CD4-positive, alpha-beta T cell (primary cell): ENCODE measurements at regions not wholly inside any gene's neighbourhood (a gene's known extent, or its start where the extent isn't known, plus 50 kb on each side); places are given as distances from the start of the nearest gene placed in this dataset.

Experiments used
- ATAC-seq: fragments of 200-7000 bp; cut with Tn5 transposase; one replicate; pipeline ENCODE4 v1.10.0; 2022; ENCODE audit warnings: mild to moderate bottlenecking; ENCODE audit not compliant: poor library complexity
- CTCF ChIA-PET: fragments of 350-600 bp; sonication (Branson Sonifier 250); formaldehyde crosslinking; loops from one replicate; lab custom pipeline; 2021; ENCODE audit warnings: antibody characterized with exemption, inconsistent platforms; lab: Charles Lee
- POLR2A ChIA-PET: fragments of 350-600 bp; sonication (Branson Sonifier 250); formaldehyde crosslinking; loops from one replicate; lab custom pipeline; 2021; ENCODE audit warnings: antibody characterized with exemption, inconsistent platforms; lab: Charles Lee
- DNase-seq, 14 experiments: peaks; one replicate each; pipeline ENCODE4 v3.0.0-alpha.2; 2013 to 2020; ENCODE audit warnings: mixed read lengths in 2 of 14
- H3K27ac ChIP-seq, 2 donors: one replicate each; pipeline versions ENCODE4 v1.5.1 to v1.7.0; 2013; ENCODE audit warnings: low read length in 2 of 2, low read depth in 1 of 2, mild to moderate bottlenecking in 1 of 2
- H3K27me3 ChIP-seq, 2 experiments: 1 replicate in 1 of 2; 2 replicates in 1 of 2; pipeline versions ENCODE4 v1.6.1 to v1.7.0; 2013; ENCODE audit warnings: low read length in 2 of 2, control low read depth in 1 of 2, mild to moderate bottlenecking in 1 of 2, moderate library complexity in 1 of 2; ENCODE audit not compliant: insufficient read depth in 2 of 2, control insufficient read depth in 1 of 2
- H3K36me3 ChIP-seq: one replicate; pipeline ENCODE4 v1.6.1; 2013; ENCODE audit warnings: low read length, control low read depth; ENCODE audit not compliant: insufficient read depth
- H3K4me1 ChIP-seq: one replicate; pipeline ENCODE4 v1.6.1; 2013; ENCODE audit warnings: low read length, control low read depth; ENCODE audit not compliant: insufficient read depth
- H3K4me3 ChIP-seq: one replicate; pipeline ENCODE4 v1.5.1; 2013; ENCODE audit warnings: mild to moderate bottlenecking, low read length, moderate library complexity
- H3K9me3 ChIP-seq, 2 experiments: 1 replicate in 1 of 2; 2 replicates in 1 of 2; pipeline versions ENCODE4 v1.6.1 to v1.7.0; 2013; ENCODE audit warnings: low read length in 2 of 2, mild to moderate bottlenecking in 2 of 2, control low read depth in 1 of 2, moderate library complexity in 1 of 2; ENCODE audit not compliant: control insufficient read depth in 1 of 2, insufficient read depth in 1 of 2
- H3K27ac Mint-ChIP-seq: one replicate; pipeline ENCODE4 v1.8.0; 2020; ENCODE audit warnings: mixed read lengths
- H3K27me3 Mint-ChIP-seq: one replicate; pipeline ENCODE4 v1.8.0; 2021; ENCODE audit warnings: mixed read lengths
- H3K36me3 Mint-ChIP-seq: one replicate; pipeline ENCODE4 v1.8.0; 2021; ENCODE audit warnings: low read depth, mixed read lengths
- H3K4me1 Mint-ChIP-seq: one replicate; pipeline ENCODE4 v1.8.0; 2021; ENCODE audit warnings: low read depth, mixed read lengths
- H3K4me3 Mint-ChIP-seq: one replicate; pipeline ENCODE4 v1.8.0; 2020; ENCODE audit warnings: mild to moderate bottlenecking, mixed read lengths
- H3K9me3 Mint-ChIP-seq: one replicate; pipeline ENCODE4 v1.8.0; 2020; ENCODE audit warnings: mixed read lengths
- intact Hi-C, 2 experiments: fragments of 100-400 bp; cut with DNase I in 1 of 2; cut with micrococcal nuclease in 1 of 2; formaldehyde crosslinking; loops; one replicate each; pipeline versions ENCODE4 v1.15.1 to v1.9.0; 2023 to 2025; cut with DNase I, micrococcal nuclease
- TF ChIP-seq, protein P1 (sequence below): fragments of 200-600 bp; IDR thresholded peaks from one replicate; pipeline ENCODE4 v1.8.0; 2022; ENCODE audit warnings: antibody characterized with exemption, mild to moderate bottlenecking

DNA sequence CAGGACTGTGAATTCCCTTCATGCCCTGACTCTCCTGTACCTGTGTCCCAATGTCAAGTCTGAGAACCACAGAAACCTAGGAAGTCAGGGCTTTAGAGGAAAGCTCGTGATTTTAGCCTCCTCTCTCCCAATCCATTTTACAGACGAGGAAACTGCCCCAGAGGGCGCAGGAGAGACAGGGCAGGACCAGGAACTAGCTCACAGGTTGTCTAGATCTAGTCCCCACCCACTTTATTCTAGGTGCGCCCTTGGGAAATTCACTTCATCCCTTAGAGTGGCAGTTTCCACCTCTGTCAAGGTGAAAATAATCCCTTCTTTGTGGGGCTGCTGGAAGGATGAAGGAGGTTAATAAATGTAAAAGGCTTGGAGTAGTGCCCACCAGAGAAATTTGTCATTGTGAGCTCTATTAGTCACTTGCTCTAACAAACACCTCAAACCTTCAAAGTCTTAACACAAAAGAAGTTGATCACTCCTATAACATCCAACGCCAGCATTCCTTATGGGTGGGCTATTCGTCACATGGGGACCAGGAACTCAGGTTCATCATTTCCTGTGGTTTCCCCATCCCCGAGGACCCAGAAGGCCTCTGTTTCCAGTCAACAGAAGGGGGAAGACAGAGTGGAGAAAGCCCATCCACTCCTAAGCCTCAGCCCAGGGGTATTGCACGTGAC, 282.3 kb downstream of the XXYLT1 start:
- no peaks in the 10 kb centered on the region for H3K9me3 ChIP-seq
- no peaks in the 10 kb centered on the region for H3K4me1 Mint-ChIP-seq
- POLR2A ChIA-PET, result no interaction called here
- CTCF ChIA-PET, result no interaction called here
- no peak for DNase-seq
- no peak overlapping the region for H3K4me3 ChIP-seq
- H3K36me3 Mint-ChIP-seq, result no peaks in the 10 kb centered on the region
- TF ChIP-seq, protein P1, sequence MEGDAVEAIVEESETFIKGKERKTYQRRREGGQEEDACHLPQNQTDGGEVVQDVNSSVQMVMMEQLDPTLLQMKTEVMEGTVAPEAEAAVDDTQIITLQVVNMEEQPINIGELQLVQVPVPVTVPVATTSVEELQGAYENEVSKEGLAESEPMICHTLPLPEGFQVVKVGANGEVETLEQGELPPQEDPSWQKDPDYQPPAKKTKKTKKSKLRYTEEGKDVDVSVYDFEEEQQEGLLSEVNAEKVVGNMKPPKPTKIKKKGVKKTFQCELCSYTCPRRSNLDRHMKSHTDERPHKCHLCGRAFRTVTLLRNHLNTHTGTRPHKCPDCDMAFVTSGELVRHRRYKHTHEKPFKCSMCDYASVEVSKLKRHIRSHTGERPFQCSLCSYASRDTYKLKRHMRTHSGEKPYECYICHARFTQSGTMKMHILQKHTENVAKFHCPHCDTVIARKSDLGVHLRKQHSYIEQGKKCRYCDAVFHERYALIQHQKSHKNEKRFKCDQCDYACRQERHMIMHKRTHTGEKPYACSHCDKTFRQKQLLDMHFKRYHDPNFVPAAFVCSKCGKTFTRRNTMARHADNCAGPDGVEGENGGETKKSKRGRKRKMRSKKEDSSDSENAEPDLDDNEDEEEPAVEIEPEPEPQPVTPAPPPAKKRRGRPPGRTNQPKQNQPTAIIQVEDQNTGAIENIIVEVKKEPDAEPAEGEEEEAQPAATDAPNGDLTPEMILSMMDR, result no peak
- intact Hi-C loops, result no loop called here
- H3K27me3 Mint-ChIP-seq, result peaks cover 9% of the 10 kb centered on the region
- peaks cover 0 to 2% of the 10 kb centered on the region in 2 experiments for H3K27me3 ChIP-seq
- no peaks in the 10 kb centered on the region for H3K9me3 Mint-ChIP-seq
- H3K4me3 Mint-ChIP-seq, result no peak overlapping the region
- no peaks in the 10 kb centered on the region for H3K4me1 ChIP-seq
- no peak overlapping the region for H3K27ac Mint-ChIP-seq
- no peak overlapping the region for H3K27ac ChIP-seq
- ATAC-seq, result no peak
- no peaks in the 10 kb centered on the region for H3K36me3 ChIP-seq

DNA sequence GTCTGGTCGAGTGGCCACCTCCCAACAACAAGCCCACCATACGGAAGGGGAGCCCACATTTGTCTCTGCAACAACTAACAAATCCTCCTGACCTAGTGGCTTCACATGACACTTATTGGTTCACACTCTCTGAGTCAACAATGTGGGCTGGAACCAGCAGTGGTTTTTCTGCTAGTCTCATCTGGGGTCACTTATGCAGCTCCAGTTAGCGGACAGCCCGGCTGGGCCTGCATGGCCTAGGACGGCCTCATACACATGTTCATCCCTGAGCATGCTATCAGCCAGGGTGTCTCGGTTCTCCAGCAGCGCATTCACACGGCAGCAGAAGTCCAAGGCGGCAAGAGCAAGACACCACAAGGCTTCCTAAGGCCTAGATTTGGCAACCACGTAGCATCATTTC, 281.7 kb downstream of the XXYLT1 start:
- ChIA-PET CTCF (no interaction called here), POLR2A (no interaction called here)
- Histone ChIP-seq H3K9me3 (no peaks in the 10 kb centered on the region), H3K4me3 (no peak overlapping the region), H3K4me1 (no peaks in the 10 kb centered on the region), H3K36me3 (no peaks in the 10 kb centered on the region), H3K27ac (no peak overlapping the region), H3K27me3 (peaks cover 0 to 2% of the 10 kb centered on the region in 2 experiments)
- Mint-ChIP-seq H3K27ac (no peak overlapping the region), H3K9me3 (no peaks in the 10 kb centered on the region), H3K36me3 (no peaks in the 10 kb centered on the region), H3K27me3 (peaks cover 7% of the 10 kb centered on the region), H3K4me3 (no peak overlapping the region), H3K4me1 (no peaks in the 10 kb centered on the region)
- TF ChIP-seq, protein P1, result no peak
- ATAC-seq, result no peak
- intact Hi-C loops, result no loop called here
- DNase-seq, result no peak

DNA sequence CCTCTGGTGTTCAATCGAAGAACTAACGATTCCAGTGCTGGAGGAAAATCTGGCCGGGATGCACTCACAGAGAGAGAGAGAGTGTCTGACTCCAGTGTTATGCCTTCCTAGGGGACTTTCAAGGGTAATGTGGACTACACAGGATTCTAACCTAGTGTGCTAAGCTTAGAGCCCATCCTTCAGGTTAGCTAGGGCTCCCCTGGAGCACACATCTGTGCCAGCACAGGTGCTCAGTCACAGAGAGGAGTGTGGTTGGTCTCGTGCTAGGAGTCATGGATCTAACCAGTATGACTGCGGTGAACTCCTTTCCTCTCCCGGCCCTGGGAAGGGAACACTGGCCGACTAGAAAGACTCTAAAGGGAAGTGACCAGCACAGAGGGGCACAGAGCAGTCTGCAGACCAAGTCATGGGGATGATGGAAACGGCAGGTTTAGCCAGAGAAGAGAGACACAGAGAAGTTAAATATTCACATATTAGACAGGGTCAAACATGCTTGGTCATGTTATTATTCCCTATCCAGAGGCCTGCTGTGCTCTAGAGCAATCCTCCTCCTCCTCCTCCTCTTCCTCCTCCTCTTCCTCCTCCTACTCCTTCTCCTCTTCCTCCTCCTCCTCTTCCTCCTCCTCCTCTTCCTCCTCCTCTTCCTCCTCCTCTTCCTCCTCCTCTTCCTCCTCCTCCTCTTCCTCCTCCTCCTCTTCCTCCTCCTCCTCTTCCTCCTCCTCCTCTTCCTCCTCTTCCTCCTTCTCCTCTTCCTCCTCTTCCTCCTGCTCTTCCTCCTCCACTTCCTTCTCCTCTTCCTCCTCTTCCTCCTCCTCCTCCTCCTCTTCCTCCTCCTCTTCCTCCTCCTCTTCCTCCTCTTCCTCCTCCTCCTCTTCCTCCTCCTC, 280.3 kb downstream of the XXYLT1 start:
- Histone ChIP-seq H3K4me3 (no peak overlapping the region), H3K4me1 (no peaks in the 10 kb centered on the region), H3K27ac (no peak overlapping the region), H3K27me3 (peaks cover 0 to 2% of the 10 kb centered on the region in 2 experiments), H3K9me3 (no peaks in the 10 kb centered on the region), H3K36me3 (no peaks in the 10 kb centered on the region)
- intact Hi-C loops, result no loop called here
- H3K27ac Mint-ChIP-seq, result no peak overlapping the region
- no peaks in the 10 kb centered on the region for H3K9me3 Mint-ChIP-seq
- H3K36me3 Mint-ChIP-seq, result no peaks in the 10 kb centered on the region
- H3K27me3 Mint-ChIP-seq, result peaks cover 7% of the 10 kb centered on the region
- no peak for ATAC-seq
- DNase-seq, result no peak
- POLR2A ChIA-PET, result no interaction called here
- no peak overlapping the region for H3K4me3 Mint-ChIP-seq
- no peaks in the 10 kb centered on the region for H3K4me1 Mint-ChIP-seq
- CTCF ChIA-PET, result no interaction called here
- TF ChIP-seq, protein P1, result no peak
